Gastrocnemius medialis (tissue), 4 donors: ENCODE measurements at regions not wholly inside any gene's neighbourhood (a gene's known extent, or its start where the extent isn't known, plus 50 kb on each side); places are given as distances from the start of the nearest gene placed in this dataset.

ENCODE experiments used
- ATAC-seq, 2 donors: fragments of 150-250 bp; one replicate each; pipeline ENCODE4 v1.9.1; 2016
- DNase-seq, 2 donors: peaks; one replicate each; pipeline ENCODE4 v3.0.0-alpha.2; 2019
- H3K27ac ChIP-seq, 4 donors: fragments of 200-600 bp; sonication (generic); 1 replicate in 1 of 4; 2 replicates in 3 of 4; pipeline ENCODE4 v1.5.1; 2016 to 2018; ENCODE audit warnings: mild to moderate bottlenecking in 2 of 4, moderate library complexity in 1 of 4
- H3K27me3 ChIP-seq, 3 donors: fragments of 200-600 bp; sonication (generic) in 2 of 3; 1 replicate in 1 of 3; 2 replicates in 2 of 3; pipeline versions ENCODE4 v1.5.1 to v1.6.0; 2016 to 2019; ENCODE audit warnings: mild to moderate bottlenecking in 1 of 3, moderate library complexity in 1 of 3
- H3K36me3 ChIP-seq, 2 donors: fragments of 200-600 bp; sonication (generic) in 1 of 2; one replicate each; pipeline ENCODE4 v1.5.1; 2017 to 2018
- H3K4me1 ChIP-seq, 2 donors: fragments of 200-600 bp; sonication (generic) in 1 of 2; one replicate each; pipeline ENCODE4 v1.5.1; 2016 to 2017; ENCODE audit warnings: mild to moderate bottlenecking in 2 of 2
- H3K4me3 ChIP-seq, 4 donors: fragments of 200-600 bp; sonication (generic) in 3 of 4; 1 replicate in 1 of 4; 2 replicates in 3 of 4; pipeline ENCODE4 v1.5.1; 2016 to 2019; ENCODE audit warnings: mild to moderate bottlenecking in 2 of 4
- H3K9me3 ChIP-seq, 3 donors: fragments of 200-600 bp; sonication (generic) in 2 of 3; 1 replicate in 1 of 3; 2 replicates in 2 of 3; pipeline ENCODE4 v1.5.1; 2016 to 2019
- CTCF ChIP-seq, 5 experiments: fragments of 450-650 bp in 3 of 5; fragments of 200-600 bp in 2 of 5; sonication (generic) in 2 of 5; IDR thresholded peaks in 4 of 5; conservative IDR thresholded peaks in 1 of 5; 1 replicate in 4 of 5; 2 replicates in 1 of 5; pipeline ENCODE4 v1.5.1; 2016 to 2019; ENCODE audit warnings: antibody characterized with exemption in 5 of 5, mild to moderate bottlenecking in 3 of 5, moderate library complexity in 3 of 5
- POLR2A ChIP-seq, 2 donors: fragments of 450-650 bp; IDR thresholded peaks; one replicate each; pipeline ENCODE4 v1.6.1; 2017; ENCODE audit warnings: antibody characterized with exemption in 2 of 2, mild to moderate bottlenecking in 2 of 2, moderate library complexity in 2 of 2
- in situ Hi-C, 4 donors: fragments of 200-750 bp; cut with MboI; loops; one replicate each; pipeline versions ENCODE4 v1.15.0 to v1.8.0; 2017; ENCODE audit warnings: low sequenced_read_pairs in 4 of 4
- intact Hi-C: fragments of 100-400 bp; cut with DNase I; formaldehyde crosslinking; loops from one replicate; pipeline ENCODE4 v1.15.1; 2023; ENCODE audit warnings: low total_unique reads

- intact Hi-C loops, result no loop called here
Observed at GRCh38 chr12:132422040-132422380, 67.9 kb upstream of the FBRSL1 start.

DNA sequence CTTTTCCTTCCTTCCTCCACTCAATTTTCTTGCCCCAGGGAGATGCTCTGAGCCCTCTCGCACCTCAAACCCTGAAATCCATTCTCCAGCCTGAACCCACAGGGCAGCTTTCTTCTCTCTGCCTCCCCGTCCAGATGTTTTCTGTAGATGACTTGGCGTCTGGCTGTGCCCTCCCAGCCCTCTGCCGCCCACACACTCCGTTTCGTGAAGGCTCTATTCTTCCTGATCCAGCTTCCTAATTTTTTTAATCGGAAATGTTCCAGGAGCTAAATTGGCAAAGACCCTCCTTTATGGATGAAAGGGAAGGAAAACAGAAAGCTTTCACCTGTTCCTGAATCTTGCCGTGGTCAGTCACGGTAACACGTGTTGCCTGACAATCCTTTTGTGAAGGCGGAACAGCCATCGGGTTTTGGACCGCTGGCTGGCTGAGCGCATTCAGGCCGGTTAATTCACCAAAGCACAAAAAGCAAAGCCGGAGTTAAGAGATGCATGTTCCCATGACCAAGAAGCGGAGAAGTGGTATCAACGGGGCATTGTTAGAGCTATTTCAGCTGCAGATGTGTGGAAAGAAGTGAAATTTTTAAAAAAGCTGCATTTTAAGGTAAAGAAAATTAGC, 70.2 kb upstream of the FBRSL1 start:
- in situ Hi-C loops (loop anchor here in 2 of 4 donors (10.0 to 25.0 kb wide), 3 partner anchors 115 to 193 kb away; partner anchors contain the start of genes LRCOL1 (in 1 of the 2) and P2RX2 (in 1 of the 2)), intact Hi-C loops (loop anchor here (5.0 to 10.0 kb wide), 2 partner anchors 198 to 265 kb away; partner anchors contain the start of gene P2RX2)
- Histone ChIP-seq H3K4me1 (no peaks in the 10 kb centered on the region), H3K9me3 (no peaks in the 10 kb centered on the region), H3K27me3 (peaks cover 52 to 63% (median 60%) of the 10 kb centered on the region in 3 donors), H3K36me3 (no peaks in the 10 kb centered on the region), H3K4me3 (no peak overlapping the region), H3K27ac (no peak overlapping the region)
- ATAC-seq, result no peak
- no peak for DNase-seq
- TF ChIP-seq CTCF (IDR thresholded peaks at IDR 0.05 in 4 of 5, conservative IDR thresholded peaks at IDR 0.05 in 1 of 5) (no peak), POLR2A (IDR thresholded peaks at IDR 0.05) (no peak)

More at GRCh38 chr12:132422040-132422380, 67.9 kb upstream of the FBRSL1 start:
- ATAC-seq, result no peak
- DNase-seq, result no peak
- TF ChIP-seq CTCF (IDR thresholded peaks at IDR 0.05 in 4 of 5, conservative IDR thresholded peaks at IDR 0.05 in 1 of 5) (no peak), POLR2A (IDR thresholded peaks at IDR 0.05) (no peak)
- peaks cover 55 to 66% (median 61%) of the 10 kb centered on the region in 3 donors for H3K27me3 ChIP-seq
- no peaks in the 10 kb centered on the region for H3K36me3 ChIP-seq
- no peaks in the 10 kb centered on the region for H3K4me1 ChIP-seq
- in situ Hi-C loops, result loop anchor here in 2 of 4 donors (10.0 to 25.0 kb wide), 3 partner anchors 113 to 190 kb away; partner anchors contain the start of genes LRCOL1 (in 1 of the 2) and P2RX2 (in 1 of the 2)
- no peak overlapping the region for H3K4me3 ChIP-seq
- H3K27ac ChIP-seq, result no peak overlapping the region
- no peaks in the 10 kb centered on the region for H3K9me3 ChIP-seq

DNA sequence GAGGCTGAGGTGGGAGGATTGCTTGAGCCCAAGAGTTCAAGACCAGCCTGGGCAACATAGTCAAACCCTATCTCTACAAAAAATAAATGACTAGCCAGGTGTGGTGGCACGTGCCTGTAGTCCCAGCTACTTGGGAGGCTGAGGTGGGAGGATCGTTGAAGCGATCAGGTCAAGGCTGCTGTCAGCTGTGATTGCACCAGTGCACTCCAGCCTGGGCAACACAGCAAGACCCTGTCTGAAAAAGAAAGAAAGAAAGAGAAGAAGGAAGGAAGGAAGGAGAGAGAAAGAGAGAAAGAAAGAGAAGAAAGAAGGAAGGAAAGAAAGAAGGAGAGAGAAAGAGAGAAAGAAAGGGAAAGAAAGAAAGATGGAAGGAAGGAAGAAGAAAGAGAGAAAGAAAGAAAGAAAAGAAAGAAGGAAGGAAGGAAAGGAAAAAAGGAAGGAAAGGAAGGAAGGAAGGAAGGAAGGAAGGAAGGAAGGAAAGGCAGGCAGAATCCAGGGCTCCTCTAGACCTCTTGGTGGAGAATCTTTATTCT, 71.5 kb upstream of the FBRSL1 start:
- Histone ChIP-seq H3K4me3 (no peak overlapping the region), H3K27ac (no peak overlapping the region), H3K36me3 (no peaks in the 10 kb centered on the region), H3K27me3 (peaks cover 46 to 63% (median 52%) of the 10 kb centered on the region in 3 donors), H3K4me1 (no peaks in the 10 kb centered on the region), H3K9me3 (no peaks in the 10 kb centered on the region)
- in situ Hi-C loops, result loop anchor here in 1 of 4 donors (25.0 kb wide), 2 partner anchors 119 to 194 kb away; partner anchors contain the start of genes LRCOL1 and P2RX2
- intact Hi-C loops, result loop anchor here (5.0 to 10.0 kb wide), 2 partner anchors 199 to 264 kb away; partner anchors contain the start of gene P2RX2
- DNase-seq (no peak), ATAC-seq (no peak)
- TF ChIP-seq CTCF (IDR thresholded peaks at IDR 0.05 in 4 of 5, conservative IDR thresholded peaks at IDR 0.05 in 1 of 5) (no peak), POLR2A (IDR thresholded peaks at IDR 0.05) (no peak)

DNA sequence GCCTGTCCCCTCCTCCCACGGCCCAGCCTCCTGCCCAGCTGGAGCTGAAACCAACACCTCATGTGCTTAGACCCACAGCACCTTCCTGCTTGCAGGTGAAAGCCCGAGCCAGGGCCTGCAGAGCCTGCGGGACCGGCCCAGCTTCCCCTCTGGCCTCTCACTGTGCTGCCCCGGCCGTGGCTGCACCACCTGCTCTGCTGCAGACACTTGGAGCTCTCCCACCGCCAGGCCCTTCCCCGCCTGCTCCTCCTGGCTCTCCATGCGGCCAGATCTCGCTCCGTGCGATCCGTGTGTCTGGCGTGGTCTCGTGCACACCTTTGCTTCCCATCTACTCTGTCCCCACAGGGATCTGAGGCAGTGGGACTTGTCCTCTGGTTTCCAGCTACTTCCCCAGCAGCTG, 72.2 kb upstream of the FBRSL1 start:
- TF ChIP-seq POLR2A (IDR thresholded peaks at IDR 0.05) (no peak), CTCF (IDR thresholded peaks at IDR 0.05 in 4 of 5, conservative IDR thresholded peaks at IDR 0.05 in 1 of 5) (no peak)
- no peak overlapping the region for H3K27ac ChIP-seq
- ATAC-seq (no peak), DNase-seq (no peak)
- intact Hi-C loops (loop anchor here (5.0 to 10.0 kb wide), 2 partner anchors 200 to 263 kb away; partner anchors contain the start of gene P2RX2), in situ Hi-C loops (loop anchor here in 1 of 4 donors (25.0 kb wide), 2 partner anchors 120 to 195 kb away; partner anchors contain the start of genes LRCOL1 and P2RX2)
- no peaks in the 10 kb centered on the region for H3K36me3 ChIP-seq
- H3K4me1 ChIP-seq, result no peaks in the 10 kb centered on the region
- H3K4me3 ChIP-seq, result no peak overlapping the region
- H3K9me3 ChIP-seq, result no peaks in the 10 kb centered on the region
- peaks cover 41 to 56% (median 48%) of the 10 kb centered on the region in 3 donors for H3K27me3 ChIP-seq
